ENCODE measurements at regions not wholly inside any gene's neighbourhood (a gene's known extent, or its start where the extent isn't known, plus 50 kb on each side); places are given as distances from the start of the nearest gene placed in this dataset.

- TF ChIP-seq CTCF (IDR thresholded peaks at IDR 0.05 in 4 of 5, conservative IDR thresholded peaks at IDR 0.05 in 1 of 5) (no peak), POLR2A (IDR thresholded peaks at IDR 0.05) (no peak)
Observed at GRCh38 chr9:12065050-12065449, 628.1 kb upstream of the TYRP1 start.
